ENCODE measurements at regions not wholly inside any gene's neighbourhood (a gene's known extent, or its start where the extent isn't known, plus 50 kb on each side); places are given as distances from the start of the nearest gene placed in this dataset.

- DNase-seq = peak; percentile 3
- in situ Hi-C loops (cut with MboI; ENCODE audit: low pct_unique_long_range_greater_than_20kb, low sequenced_read_pairs) = no loop called here
These were observed 58.3 kb upstream of the DTNA start for GRCh38 chr18:34651586-34652369.

- no peak for DNase-seq
These were observed 55.0 kb upstream of the DTNA start for GRCh38 chr18:34655131-34655530.

GRCh38 chr18:34657860-34658500 lies 52.1 kb upstream of the DTNA start:
- in situ Hi-C loops (cut with MboI; ENCODE audit: low pct_unique_long_range_greater_than_20kb, low sequenced_read_pairs) = no loop called here
- DNase-seq = no peak

More at GRCh38 chr18:34655131-34655530, 55.0 kb upstream of the DTNA start:
- in situ Hi-C loops (cut with MboI; ENCODE audit: low pct_unique_long_range_greater_than_20kb, low sequenced_read_pairs) = no loop called here

GRCh38 chr18:34659579-34660517 lies 50.2 kb upstream of the DTNA start:
- in situ Hi-C loops (cut with MboI; ENCODE audit: low pct_unique_long_range_greater_than_20kb, low sequenced_read_pairs) = no loop called here
- peak; percentile 20 for DNase-seq
